IgD-negative memory B cell (primary cell): ENCODE measurements at regions not wholly inside any gene's neighbourhood (a gene's known extent, or its start where the extent isn't known, plus 50 kb on each side); places are given as distances from the start of the nearest gene placed in this dataset.
A peak's percentile ranks its signal among the peaks of the same experiment; 100 is the strongest.
"Not testable (repeated sequence)": the region's sequence is repeated elsewhere in the genome, so short reads cannot be mapped to it uniquely, and the experiment has no call there.

ENCODE experiments used
- H3K27ac Mint-ChIP-seq, 3 donors: one replicate each; pipeline ENCODE4 v1.8.0; 2020 to 2022; ENCODE audit warnings: mild to moderate bottlenecking in 3 of 3, mixed read lengths in 3 of 3, moderate library complexity in 1 of 3
- H3K27me3 Mint-ChIP-seq: one replicate; pipeline ENCODE4 v1.8.0; 2021; ENCODE audit warnings: mixed read lengths
- H3K36me3 Mint-ChIP-seq: one replicate; pipeline ENCODE4 v1.8.0; 2020; ENCODE audit warnings: mild to moderate bottlenecking, mixed read lengths
- H3K4me1 Mint-ChIP-seq, 3 donors: one replicate each; pipeline ENCODE4 v1.8.0; 2020 to 2022; ENCODE audit warnings: mixed read lengths in 3 of 3, mild to moderate bottlenecking in 1 of 3
- H3K4me3 Mint-ChIP-seq, 4 donors: one replicate each; pipeline ENCODE4 v1.8.0; 2020 to 2022; ENCODE audit warnings: mild to moderate bottlenecking in 4 of 4, mixed read lengths in 4 of 4, moderate library complexity in 3 of 4
- H3K9me3 Mint-ChIP-seq, 3 donors: one replicate each; pipeline ENCODE4 v1.8.0; 2020 to 2021; ENCODE audit warnings: mixed read lengths in 3 of 3, mild to moderate bottlenecking in 1 of 3

DNA sequence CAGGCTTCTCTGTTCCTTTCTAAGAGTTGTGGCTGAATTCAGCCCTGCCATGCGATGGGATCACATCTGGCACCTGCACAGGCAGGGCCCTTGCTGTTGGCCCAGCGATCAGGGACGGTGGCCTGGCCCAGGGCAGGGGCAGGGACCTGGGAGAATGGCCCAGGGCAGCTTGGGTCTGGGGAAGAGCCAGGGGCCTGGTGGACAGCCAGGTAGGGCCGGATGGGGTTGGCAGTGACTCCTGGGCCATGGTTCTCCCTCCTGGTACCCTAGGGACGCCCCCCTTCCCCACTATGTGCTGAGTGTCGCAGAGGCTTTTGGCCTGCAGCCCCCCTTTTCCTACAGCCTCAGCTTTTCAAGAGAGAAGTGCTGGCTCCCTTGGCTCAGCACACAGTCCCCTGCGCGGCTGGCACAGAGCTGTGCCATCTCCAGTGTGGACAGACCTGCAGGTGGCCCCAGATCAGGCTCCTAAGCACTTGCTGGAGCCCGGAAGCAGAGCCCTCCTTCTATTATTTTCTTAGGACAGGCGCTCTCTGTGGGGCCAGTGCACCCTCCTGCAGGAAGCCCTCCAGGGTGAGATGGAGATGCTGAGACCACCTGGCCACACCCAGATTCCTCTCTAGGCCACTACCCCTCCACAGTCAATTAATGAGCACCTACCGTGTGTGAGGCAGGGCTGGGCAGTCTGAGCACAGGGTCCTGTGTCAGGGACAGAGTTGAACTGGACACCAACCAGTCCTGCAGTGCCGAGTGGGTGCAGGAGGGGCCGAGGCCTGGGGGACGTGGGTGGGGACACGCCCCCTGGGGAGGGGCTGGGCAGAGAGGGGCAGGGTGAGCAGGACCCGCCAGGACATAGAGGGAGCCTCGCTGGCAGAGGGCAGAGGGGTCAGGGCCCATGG is 267.6 kb downstream of the ADGRD1 start:
- H3K27me3 Mint-ChIP-seq, result peaks cover 43% of the 10 kb centered on the region
- peaks cover 0 to 6% (median 4%) of the 10 kb centered on the region in 3 donors for H3K4me1 Mint-ChIP-seq
- no peaks in the 10 kb centered on the region for H3K9me3 Mint-ChIP-seq
- no peak overlapping the region for H3K4me3 Mint-ChIP-seq
- no peaks in the 10 kb centered on the region for H3K36me3 Mint-ChIP-seq
- H3K27ac Mint-ChIP-seq, result no peak overlapping the region

DNA sequence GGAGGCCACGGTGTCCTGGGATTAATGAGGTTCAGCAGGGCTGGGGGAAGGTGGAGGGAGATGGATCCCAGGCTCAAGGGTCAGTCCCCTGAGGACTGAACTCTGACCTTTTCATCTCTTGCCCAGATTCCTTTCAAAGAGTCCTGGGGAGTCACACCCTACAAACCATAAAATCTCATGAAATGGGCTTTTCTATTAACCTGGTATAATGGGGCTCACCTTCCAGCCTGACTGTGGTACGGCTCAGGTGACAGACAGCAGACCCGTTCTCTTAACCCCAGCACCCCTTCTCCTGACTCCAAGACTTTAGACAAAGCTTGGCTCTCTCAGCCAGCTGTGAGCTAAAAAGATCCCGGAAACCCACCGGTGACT is 268.2 kb downstream of the ADGRD1 start:
- H3K36me3 Mint-ChIP-seq, result no peaks in the 10 kb centered on the region
- peaks cover 42% of the 10 kb centered on the region for H3K27me3 Mint-ChIP-seq
- peak overlapping the region in 1 of 4 donors; percentile 63 for H3K4me3 Mint-ChIP-seq
- peaks cover 0 to 6% (median 4%) of the 10 kb centered on the region in 3 donors for H3K4me1 Mint-ChIP-seq
- H3K27ac Mint-ChIP-seq, result no peak overlapping the region
- H3K9me3 Mint-ChIP-seq, result no peaks in the 10 kb centered on the region

DNA sequence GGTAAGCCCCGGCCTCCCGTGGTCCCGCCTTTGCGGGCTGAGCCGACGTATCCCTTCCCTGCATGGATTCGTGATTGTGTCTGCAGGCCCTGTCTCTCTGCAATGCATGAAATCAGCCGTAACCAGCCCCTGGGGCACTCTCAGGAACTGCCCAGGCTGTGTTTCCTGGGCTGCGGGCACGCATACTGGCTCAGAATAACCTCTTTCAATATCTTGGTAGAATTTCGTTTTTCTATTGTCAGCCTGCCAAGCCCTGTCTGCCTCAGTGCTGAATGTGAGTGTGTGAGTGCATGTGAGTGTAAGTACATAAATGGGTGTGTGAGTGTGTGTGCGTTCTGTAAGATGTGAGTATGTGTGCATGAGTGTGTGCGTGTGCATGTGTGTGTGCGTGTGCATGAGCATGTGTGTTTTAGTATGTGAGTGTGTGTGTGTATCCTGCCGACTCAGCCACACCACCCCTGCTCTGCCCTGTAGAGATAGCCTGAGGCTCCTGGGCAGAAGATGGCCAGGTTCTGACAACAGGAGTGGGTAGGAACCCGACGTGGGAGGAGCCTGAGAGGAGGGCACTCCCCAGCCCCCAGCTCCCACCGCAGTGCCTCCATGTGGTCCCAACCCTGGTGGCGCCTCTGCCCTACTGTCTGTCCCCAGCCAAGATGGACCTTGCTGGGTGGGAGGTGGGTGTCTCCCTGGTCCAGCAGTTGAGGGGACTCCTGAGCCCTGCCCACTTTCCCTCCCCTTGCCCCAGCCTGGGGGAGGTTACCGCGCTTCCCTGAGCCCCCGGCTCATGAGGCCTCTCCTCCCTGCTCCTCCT is 268.8 kb downstream of the ADGRD1 start:
- Mint-ChIP-seq H3K4me1 (peaks cover 0 to 6% (median 4%) of the 10 kb centered on the region in 3 donors), H3K27ac (peak overlapping the region in 1 of 3 donors; percentile 26), H3K9me3 (no peaks in the 10 kb centered on the region), H3K4me3 (peak overlapping the region in 1 of 4 donors; percentile 63), H3K36me3 (no peaks in the 10 kb centered on the region), H3K27me3 (peaks cover 37% of the 10 kb centered on the region)

DNA sequence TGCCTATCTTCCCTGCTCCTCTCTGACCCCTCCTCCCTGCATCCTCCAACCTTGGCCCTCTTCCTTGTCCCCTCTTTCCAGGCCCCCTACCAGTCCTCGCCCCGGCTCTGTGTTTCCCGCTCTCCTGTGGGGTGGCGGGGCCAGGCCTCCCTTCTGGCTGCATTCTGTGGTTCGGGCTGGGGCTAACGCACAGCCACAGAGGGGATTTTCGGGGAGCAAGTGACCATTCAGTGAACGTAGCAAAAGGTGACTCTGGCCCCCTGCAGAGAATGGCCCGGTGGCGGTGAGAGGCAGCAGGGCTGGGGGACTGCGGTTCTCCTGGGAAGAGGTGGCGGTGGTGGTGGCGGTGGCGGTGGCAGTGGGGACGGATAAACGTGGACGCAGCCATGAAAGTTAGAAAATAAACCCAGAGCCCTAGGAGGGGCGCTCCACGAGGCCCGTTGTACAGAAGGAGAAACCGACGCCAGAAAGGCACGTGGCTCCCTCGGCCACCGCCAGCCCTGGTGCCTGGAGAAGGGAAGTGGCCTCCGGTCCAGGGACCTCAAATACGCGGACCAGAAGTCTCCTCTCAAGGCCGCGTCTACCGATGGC is 269.6 kb downstream of the ADGRD1 start:
- peaks cover 30% of the 10 kb centered on the region for H3K27me3 Mint-ChIP-seq
- no peaks in the 10 kb centered on the region for H3K36me3 Mint-ChIP-seq
- no peaks in the 10 kb centered on the region for H3K9me3 Mint-ChIP-seq
- no peak overlapping the region for H3K27ac Mint-ChIP-seq
- peak overlapping the region in 1 of 4 donors; percentile 58 for H3K4me3 Mint-ChIP-seq
- H3K4me1 Mint-ChIP-seq, result peaks cover 0 to 6% (median 4%) of the 10 kb centered on the region in 3 donors

DNA sequence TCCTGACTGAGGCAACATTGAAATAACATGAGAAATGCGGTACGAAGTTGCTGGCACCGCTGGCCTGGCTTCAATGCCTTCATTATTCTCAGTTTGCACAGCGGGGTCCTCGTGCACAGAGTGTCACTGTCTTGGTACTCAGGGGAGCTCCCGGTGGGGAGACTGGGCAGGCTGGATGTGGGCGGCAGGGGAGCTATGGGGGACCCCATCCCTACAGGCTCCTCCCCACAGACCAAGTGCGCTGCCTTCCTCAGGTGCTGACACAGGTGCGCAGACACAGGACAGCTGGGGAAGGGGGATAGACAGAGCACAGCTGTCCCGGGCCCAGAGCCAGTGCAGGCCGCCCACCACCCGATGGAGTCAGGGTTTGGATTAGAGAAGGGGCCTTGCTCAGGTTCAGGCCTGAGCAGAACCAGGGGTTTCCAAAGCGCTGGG is 270.1 kb downstream of the ADGRD1 start:
- no peaks in the 10 kb centered on the region for H3K9me3 Mint-ChIP-seq
- H3K27me3 Mint-ChIP-seq, result peaks cover 26% of the 10 kb centered on the region
- H3K4me1 Mint-ChIP-seq, result peaks cover 0 to 6% (median 4%) of the 10 kb centered on the region in 3 donors
- H3K4me3 Mint-ChIP-seq, result peak overlapping the region in 1 of 4 donors; percentile 58
- no peak overlapping the region for H3K27ac Mint-ChIP-seq
- no peaks in the 10 kb centered on the region for H3K36me3 Mint-ChIP-seq

DNA sequence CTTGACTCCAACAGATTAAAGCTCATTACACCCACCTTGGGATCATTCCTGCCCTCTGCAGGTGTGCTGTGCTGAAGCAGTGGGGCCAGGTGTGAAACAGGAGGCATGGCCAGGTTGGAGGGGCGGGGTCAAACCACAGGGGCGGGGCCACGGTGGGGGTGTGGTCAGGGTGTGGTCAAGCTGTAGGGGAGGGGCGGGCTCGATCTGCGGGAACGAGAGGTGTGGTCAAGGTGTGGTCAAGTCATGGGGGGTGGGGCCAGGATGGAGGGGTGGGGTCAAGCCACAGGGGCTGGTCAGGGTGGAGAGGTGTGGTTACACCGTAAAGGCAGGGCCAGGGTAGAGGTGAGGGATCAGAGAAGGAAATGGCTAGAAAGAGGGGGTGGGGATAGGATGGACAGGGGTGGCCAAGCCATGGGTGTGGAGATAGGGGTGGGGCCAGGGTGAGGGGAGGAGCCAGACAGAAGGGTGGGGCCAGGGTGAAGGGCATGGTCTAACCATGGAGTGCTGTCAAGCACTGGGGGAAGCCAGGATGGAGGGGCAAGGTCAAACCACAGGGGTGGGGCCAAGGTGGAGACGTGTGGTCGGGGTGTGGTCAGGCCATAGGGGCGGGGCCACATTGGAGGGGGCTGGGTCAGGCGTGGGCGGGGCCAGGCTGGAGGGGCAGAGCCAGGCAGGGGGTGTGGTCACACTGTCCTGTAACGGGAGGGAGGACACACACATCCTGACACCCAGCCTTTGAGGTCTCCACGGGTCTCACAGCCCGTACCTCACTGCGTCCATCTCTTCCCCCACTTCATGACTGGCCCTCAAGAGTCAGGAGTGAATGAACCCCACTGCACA is 270.7 kb downstream of the ADGRD1 start:
- H3K27me3 Mint-ChIP-seq, result peaks cover 23% of the 10 kb centered on the region
- H3K4me3 Mint-ChIP-seq, H3K27ac Mint-ChIP-seq, H3K4me1 Mint-ChIP-seq, H3K9me3 Mint-ChIP-seq, H3K36me3 Mint-ChIP-seq: not testable (repeated sequence)

DNA sequence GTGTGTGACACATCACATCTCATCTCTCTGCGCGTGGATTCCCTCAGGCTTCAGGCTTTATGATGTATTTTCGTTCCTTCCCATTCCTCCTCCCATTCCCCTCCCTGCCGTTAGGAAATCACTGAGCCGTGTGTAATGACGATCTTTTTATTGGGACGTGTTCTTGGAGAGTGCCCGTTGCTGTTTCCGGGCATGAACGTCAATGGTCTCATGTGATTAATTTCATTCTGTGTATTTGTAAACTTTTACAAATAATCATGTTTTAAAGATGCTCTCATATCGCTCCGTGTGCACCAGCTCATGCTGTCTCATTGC is 271.3 kb downstream of the ADGRD1 start:
- H3K4me1 Mint-ChIP-seq, H3K36me3 Mint-ChIP-seq, H3K27ac Mint-ChIP-seq, H3K4me3 Mint-ChIP-seq, H3K9me3 Mint-ChIP-seq: not testable (repeated sequence)
- peaks cover 29% of the 10 kb centered on the region for H3K27me3 Mint-ChIP-seq

DNA sequence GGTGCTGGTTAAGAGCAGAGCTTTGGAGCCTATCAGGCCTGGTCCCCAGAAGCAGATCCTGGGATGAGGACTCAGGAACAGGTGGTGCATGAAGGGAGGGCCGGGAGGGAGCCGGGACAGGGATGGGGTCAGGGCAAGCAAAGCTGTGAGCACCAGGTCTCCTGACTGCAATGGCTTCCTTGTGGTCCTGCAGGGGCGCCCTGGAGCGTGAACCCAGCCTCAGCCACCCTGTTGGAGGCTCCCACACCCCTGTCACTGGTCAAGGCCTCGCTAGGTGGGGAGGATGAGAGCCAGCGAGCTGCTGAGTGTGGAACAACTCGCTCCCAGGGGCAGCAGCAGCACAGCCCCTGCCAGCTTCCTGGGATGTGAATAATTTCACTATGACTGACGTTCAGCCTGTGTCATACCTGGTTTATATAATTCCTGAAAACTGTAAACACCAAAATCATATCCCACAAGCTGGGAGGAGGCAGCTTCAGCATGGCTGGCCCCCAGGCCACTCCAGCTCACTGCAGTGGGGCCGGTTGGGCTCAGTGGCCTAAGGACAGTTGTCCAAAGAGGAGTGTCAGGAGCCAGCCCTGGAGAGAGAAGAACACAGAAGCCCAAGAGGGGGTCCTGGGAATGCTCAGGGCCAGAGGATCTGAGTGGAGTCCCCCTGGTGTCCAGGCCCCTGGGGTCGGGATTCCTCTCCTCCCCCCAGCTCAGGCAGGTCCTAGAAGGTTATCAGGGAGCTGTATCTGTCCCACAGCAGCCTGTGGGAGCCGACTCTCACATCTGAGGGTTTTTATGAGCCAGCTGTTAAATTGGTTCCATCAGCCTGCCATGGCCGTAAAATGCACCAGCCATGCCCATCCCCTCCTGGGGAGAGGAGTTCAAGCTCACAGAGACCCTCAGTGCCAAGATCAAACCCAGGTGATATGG is 272.9 kb downstream of the ADGRD1 start:
- Mint-ChIP-seq H3K27me3 (peaks cover 27% of the 10 kb centered on the region), H3K4me3 (no peak overlapping the region), H3K4me1 (peaks cover 0 to 8% (median 6%) of the 10 kb centered on the region in 3 donors), H3K27ac (no peak overlapping the region), H3K36me3 (no peaks in the 10 kb centered on the region), H3K9me3 (no peaks in the 10 kb centered on the region)

DNA sequence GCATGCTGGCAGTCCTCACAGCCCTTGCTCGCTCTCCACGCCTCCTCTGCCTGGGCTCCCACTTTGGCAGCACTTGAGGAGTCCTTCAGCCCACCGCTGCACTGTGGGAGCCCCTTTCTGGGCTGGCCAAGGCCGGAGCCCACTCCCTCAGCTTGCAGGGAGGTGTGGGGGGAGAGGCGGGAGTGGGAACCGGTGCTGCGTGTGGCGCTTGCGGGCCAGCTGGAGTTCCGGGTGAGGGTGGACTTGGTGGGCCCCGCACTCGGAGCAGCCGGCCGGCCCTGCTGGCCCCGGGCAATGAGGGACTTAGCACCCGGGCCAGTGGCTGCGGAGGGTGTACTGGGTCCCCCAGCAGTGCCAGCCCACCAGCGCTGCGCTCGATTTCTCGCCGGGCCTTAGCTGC is 273.9 kb downstream of the ADGRD1 start:
- H3K36me3 Mint-ChIP-seq, H3K4me1 Mint-ChIP-seq, H3K27ac Mint-ChIP-seq, H3K9me3 Mint-ChIP-seq: not testable (repeated sequence)
- Mint-ChIP-seq H3K27me3 (peaks cover 19% of the 10 kb centered on the region), H3K4me3 (peak overlapping the region in 1 of 4 donors; percentile 39)

DNA sequence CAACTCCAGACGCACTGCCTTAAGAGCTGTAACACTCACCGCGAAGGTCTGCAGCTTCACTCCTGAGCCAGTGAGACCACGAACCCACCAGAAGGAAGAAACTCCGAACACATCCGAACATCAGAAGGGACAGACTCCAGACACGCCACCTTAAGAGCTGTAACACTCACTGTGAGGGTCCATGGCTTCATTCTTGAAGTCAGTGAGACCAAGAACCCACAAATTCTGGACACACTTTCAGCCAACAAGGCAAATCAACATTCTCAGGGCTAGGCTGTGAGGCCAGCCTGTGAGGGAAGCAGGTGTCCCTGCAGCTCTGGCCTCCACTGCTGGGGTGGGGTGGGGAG is 275.3 kb downstream of the ADGRD1 start:
- not testable (repeated sequence) for H3K9me3 Mint-ChIP-seq, H3K4me1 Mint-ChIP-seq, H3K4me3 Mint-ChIP-seq, H3K36me3 Mint-ChIP-seq, H3K27ac Mint-ChIP-seq
- H3K27me3 Mint-ChIP-seq, result peaks cover 17% of the 10 kb centered on the region

DNA sequence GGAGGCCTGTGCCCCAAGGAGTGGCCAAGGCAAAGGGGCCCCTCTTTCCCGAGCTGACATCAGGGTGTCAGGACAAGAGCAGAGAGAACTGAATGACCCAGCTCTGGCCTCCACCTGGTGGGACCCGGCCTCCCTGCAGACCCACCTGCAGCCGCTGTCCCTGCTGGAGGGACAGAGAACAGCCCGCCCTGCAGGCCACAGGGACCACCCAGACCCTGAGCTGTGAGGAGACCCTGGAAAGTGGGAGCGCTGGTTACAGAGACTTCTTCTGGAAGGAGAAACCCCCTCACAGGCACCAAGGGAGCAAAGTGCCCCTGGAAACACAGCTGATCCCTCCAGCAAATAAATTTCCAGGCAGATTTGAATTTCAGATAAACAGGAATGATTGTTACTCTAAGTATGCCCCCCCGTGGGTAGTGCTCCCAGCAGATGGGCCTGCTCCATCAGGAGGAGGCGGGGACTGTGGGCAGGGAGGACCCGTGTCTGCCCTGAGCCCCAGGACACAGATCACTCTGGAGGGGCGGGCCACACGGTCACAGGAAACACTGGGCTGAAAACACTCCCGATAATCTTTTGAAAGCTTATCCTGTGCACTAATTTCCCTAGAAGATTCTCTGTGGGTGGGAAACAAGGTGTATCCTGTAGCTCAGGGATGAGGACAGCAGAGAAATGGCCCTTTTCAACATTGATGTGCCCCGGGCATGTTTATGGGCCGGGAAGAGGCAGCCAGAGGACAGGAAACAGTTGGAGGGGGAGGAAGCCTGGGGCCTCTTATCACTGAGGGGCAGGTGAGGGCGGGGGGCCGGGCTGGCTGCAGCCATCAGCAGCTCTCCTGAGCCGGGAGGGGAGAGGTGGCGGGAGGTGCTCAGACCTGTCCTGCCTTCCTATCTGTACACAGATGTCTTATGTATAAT is 276.0 kb downstream of the ADGRD1 start:
- Mint-ChIP-seq H3K36me3 (no peaks in the 10 kb centered on the region), H3K4me1 (peaks cover 0 to 6% (median 1%) of the 10 kb centered on the region in 3 donors), H3K27ac (no peak overlapping the region), H3K27me3 (peaks cover 19% of the 10 kb centered on the region), H3K4me3 (no peak overlapping the region), H3K9me3 (peaks cover 0 to 3% (median 2%) of the 10 kb centered on the region in 3 donors)

DNA sequence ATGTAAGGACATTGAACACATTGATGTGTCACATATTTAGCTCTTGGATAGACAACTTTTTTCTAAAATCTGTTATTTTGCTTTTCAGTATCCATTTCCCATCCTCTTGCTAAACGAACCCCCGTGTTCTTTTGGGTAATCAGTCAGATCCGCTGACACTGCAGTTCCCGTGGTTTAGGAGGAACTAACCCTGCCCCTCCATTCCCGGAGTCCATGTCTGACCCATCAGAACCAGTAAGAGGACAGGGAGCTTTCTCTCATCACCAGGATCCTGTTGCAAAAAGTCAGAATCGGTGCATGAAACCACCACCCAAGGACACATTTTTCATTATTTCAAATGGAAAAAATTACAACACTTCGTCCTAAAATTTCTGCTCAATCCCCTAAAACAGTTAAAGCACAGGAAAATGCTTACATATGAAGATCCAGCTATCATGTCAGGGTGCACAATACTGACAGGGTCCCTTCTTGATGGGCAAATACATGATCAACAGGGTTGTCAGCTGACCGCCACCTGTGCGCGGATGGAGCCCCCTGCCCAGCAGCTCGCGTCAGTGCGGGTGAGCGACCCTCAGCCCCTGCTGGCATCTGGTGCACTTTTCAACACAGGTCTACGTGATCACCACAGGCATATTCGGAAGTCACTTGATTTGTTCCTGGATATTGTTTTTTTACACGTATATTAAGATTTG is 276.8 kb downstream of the ADGRD1 start:
- Mint-ChIP-seq H3K4me3 (no peak overlapping the region), H3K27me3 (peaks cover 19% of the 10 kb centered on the region), H3K9me3 (peaks cover 0 to 3% (median 2%) of the 10 kb centered on the region in 3 donors), H3K36me3 (no peaks in the 10 kb centered on the region), H3K4me1 (peaks cover 0 to 6% (median 1%) of the 10 kb centered on the region in 3 donors), H3K27ac (no peak overlapping the region)
